ENCODE measurements at regions not wholly inside any gene's neighbourhood (a gene's known extent, or its start where the extent isn't known, plus 50 kb on each side); places are given as distances from the start of the nearest gene placed in this dataset.

GRCh38 chr9:3054017-3054586 is 210.2 kb upstream of the PUM3 start:
- no peak for TF ChIP-seq CTCF (IDR thresholded peaks at IDR 0.05; ENCODE audit: extremely low read depth, missing control alignments)
- DNase-seq (ENCODE audit: low spot score): no peak

GRCh38 chr9:3049636-3050035 is 205.7 kb upstream of the PUM3 start:
- TF ChIP-seq CTCF (IDR thresholded peaks at IDR 0.05; ENCODE audit: extremely low read depth, missing control alignments): no peak
- no peak for DNase-seq (ENCODE audit: low spot score)

GRCh38 chr9:3047912-3048311 is 204.0 kb upstream of the PUM3 start:
- no peak for DNase-seq (ENCODE audit: low spot score)
- TF ChIP-seq CTCF (IDR thresholded peaks at IDR 0.05; ENCODE audit: extremely low read depth, missing control alignments): no peak

- no peak for DNase-seq (ENCODE audit: low spot score)
- TF ChIP-seq CTCF (IDR thresholded peaks at IDR 0.05; ENCODE audit: extremely low read depth, missing control alignments): no peak
These were observed 201.3 kb upstream of the PUM3 start for GRCh38 chr9:3045153-3045552.

- no peak for DNase-seq (ENCODE audit: low spot score)
- TF ChIP-seq CTCF (IDR thresholded peaks at IDR 0.05; ENCODE audit: extremely low read depth, missing control alignments): no peak
These were observed 199.5 kb upstream of the PUM3 start for GRCh38 chr9:3043369-3043768.

GRCh38 chr9:3040761-3041160 is 196.9 kb upstream of the PUM3 start:
- DNase-seq (ENCODE audit: low spot score): no peak

GRCh38 chr9:3036333-3036700 is 192.4 kb upstream of the PUM3 start:
- no peak for DNase-seq (ENCODE audit: low spot score)
- no peak for TF ChIP-seq CTCF (IDR thresholded peaks at IDR 0.05; ENCODE audit: extremely low read depth, missing control alignments)

More at GRCh38 chr9:3040761-3041160, 196.9 kb upstream of the PUM3 start:
- TF ChIP-seq CTCF (IDR thresholded peaks at IDR 0.05; ENCODE audit: extremely low read depth, missing control alignments): no peak
